AG20443 (cell line): ENCODE measurements at regions not wholly inside any gene's neighbourhood (a gene's known extent, or its start where the extent isn't known, plus 50 kb on each side); places are given as distances from the start of the nearest gene placed in this dataset.
"Not testable (repeated sequence)": the region's sequence is repeated elsewhere in the genome, so short reads cannot be mapped to it uniquely, and the experiment has no call there.

Experiments
- DNase-seq: peaks from one replicate; pipeline ENCODE4 v3.0.0; 2012; ENCODE audit warnings: low spot score, mixed read lengths

DNA sequence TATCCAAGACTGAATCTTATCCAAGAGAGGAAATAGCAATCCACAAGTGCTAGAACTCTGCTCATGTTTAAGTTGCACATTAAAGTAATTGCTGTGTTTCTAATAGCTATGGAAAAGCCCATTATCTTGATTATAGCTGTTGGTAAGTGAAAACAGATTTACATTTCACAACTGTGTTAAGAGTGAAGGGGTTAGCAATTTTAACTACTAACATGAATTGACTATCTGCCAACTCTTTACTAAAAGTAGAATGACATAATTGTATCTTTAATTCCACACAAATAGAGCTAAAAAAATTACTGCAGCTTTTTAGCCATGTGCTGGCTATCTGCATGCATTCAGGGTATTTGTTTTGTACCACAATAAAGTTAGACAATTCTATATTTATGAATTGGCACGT, 277.9 kb upstream of the IRAK1BP1 start:
- DNase-seq: no peak

GRCh38 chr6:78593898-78594667, 273.3 kb upstream of the IRAK1BP1 start:
- DNase-seq: no peak

GRCh38 chr6:78594668-78595066, 272.7 kb upstream of the IRAK1BP1 start:
- DNase-seq: no peak

- DNase-seq: no peak
These were observed 269.4 kb upstream of the IRAK1BP1 start for GRCh38 chr6:78597966-78598365.

- DNase-seq: peak; percentile 62
These were observed 268.4 kb upstream of the IRAK1BP1 start for GRCh38 chr6:78598966-78599365.

GRCh38 chr6:78599526-78599925, 267.8 kb upstream of the IRAK1BP1 start:
- no peak for DNase-seq

DNA sequence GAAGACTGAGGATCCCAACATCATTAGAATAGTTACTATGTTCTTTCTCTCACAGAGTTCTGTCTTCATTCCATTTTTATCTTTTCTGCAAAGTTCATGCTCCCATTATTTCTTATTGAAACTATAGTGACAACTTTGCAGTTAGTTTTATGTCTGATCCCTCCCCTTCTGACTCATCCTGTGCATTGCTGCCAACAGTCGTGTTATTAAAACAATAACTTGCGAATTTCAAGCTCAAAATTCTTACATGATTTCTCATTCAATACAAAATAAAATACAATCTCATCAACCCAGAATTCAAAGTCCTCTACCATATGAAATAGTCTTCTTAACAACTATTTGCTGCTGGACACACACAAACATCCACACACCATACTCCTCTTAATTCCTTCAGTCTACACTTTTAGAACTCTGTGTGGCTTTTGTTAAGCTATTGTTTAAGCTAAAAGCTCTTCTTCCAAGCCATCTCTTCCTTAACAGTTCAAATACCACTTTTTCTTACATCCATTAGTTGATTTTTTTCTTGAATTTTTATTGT, 261.4 kb upstream of the IRAK1BP1 start:
- peak; percentile 60 for DNase-seq

GRCh38 chr6:78607189-78607588, 260.2 kb upstream of the IRAK1BP1 start:
- peak; percentile 13 for DNase-seq

GRCh38 chr6:78611102-78611620, 256.2 kb upstream of the IRAK1BP1 start:
- no peak for DNase-seq

- peak; percentile 19 for DNase-seq
These were observed 255.4 kb upstream of the IRAK1BP1 start for GRCh38 chr6:78611886-78612480.

DNA sequence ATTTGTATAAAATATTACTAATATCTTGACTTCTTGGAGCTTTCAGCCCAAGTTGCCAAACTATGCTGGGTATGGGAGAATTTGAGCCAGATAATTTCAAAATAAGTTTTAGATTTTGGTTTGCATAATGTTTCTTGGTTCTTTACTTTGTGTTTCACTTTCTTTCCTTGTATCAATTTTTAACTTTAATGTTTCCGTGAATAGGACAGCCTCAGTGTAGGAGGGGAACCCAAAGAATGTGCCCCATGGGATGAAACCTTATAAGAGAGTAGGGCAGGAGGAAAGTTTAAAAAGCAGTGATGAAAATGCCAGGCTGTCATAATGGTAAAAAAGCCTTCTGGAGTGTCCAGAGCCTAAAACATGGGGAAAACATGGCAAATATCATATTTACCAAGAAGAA, 252.4 kb upstream of the IRAK1BP1 start:
- DNase-seq: no peak

DNA sequence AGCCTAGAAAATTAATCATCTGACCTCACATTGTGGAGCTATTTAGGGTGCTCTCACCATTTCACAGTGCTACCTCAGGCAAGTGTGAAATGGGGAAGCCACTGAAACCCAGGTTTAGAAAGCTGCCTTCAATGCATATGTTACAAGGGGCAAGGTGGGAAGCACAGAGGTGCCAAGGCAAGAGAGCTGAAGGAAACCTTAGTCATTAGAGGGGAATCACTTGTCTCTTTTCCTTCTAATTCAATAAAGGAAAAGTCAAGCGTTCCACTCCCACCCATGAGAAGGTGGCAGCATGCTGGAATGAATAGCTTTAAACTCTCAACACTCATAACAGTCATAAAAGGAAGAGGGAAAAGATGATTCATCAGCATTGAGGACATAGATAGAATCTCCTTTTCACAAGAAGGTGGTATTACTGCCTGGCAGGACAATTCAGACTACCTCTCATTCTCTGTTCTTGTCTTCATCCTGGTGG, 251.9 kb upstream of the IRAK1BP1 start:
- DNase-seq: no peak

DNA sequence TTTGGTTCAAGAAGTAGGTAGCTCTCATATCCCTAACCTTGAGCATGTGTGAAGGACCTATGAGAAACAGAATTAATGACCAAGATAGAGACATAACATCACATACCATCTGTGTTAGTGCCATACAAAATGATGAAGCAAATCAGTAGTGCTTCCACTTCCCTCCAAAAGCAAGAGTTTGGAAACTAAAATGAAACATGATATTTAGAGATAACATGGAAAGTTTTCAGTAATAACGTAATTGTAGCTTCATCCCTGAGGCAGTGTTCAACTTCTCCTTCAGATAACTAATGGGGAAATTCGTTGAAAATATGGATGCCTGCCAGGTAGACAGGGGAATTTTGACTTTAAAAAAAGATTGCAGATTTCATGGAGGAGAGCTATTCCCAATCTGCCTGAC, 248.4 kb upstream of the IRAK1BP1 start:
- no peak for DNase-seq

GRCh38 chr6:78623554-78623953, 243.8 kb upstream of the IRAK1BP1 start:
- DNase-seq: no peak

DNA sequence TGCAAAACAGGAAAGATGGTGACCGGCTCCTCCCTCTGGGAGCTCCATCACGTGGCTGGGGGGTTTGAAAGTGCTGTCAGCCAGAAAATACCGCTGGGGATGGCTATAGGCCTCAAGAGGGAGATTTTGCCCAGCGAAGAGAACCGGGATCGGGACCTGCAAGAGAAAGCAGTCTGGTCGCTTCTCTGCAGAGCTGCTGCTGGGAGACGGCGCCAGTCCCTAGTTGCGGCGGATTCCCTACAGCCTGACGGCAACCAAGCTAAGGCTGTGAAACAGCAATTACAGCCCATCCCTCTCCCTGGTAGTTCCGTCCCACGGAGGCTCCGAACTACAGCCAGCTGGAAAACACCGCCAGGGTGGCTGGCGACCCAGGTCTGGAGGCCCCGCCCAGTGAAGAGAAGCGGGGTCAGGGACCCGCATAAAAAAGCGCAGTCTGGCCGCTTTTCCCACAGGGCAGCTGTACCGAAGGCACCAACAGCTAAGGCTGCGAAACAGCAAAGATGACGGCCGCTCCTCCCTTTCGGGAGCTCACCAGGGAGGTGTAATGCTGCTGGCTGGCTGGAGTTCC, 238.1 kb upstream of the IRAK1BP1 start:
- peak; percentile 75 for DNase-seq

GRCh38 chr6:78629836-78630235, 237.5 kb upstream of the IRAK1BP1 start:
- no peak for DNase-seq

GRCh38 chr6:78631976-78632375, 235.4 kb upstream of the IRAK1BP1 start:
- no peak for DNase-seq

GRCh38 chr6:78639111-78640110, 227.9 kb upstream of the IRAK1BP1 start:
- no peak for DNase-seq

GRCh38 chr6:78643976-78644375, 223.4 kb upstream of the IRAK1BP1 start:
- DNase-seq: not testable (repeated sequence)

- DNase-seq: not testable (repeated sequence)
These were observed 220.6 kb upstream of the IRAK1BP1 start for GRCh38 chr6:78646542-78647415.
